Natural killer cell (primary cell): ENCODE measurements at regions not wholly inside any gene's neighbourhood (a gene's known extent, or its start where the extent isn't known, plus 50 kb on each side); places are given as distances from the start of the nearest gene placed in this dataset.

Experiments
- ATAC-seq, 3 donors: fragments of 150-1000 bp in 2 of 3; fragments of 200-7000 bp in 1 of 3; cut with Tn5 transposase; 1 replicate in 1 of 3; 2 replicates in 2 of 3; pipeline ENCODE4 v1.10.0; 2021; ENCODE audit warnings: mild to moderate bottlenecking in 2 of 3, moderate library complexity in 2 of 3
- DNase-seq, 2 donors: peaks; one replicate each; pipeline versions ENCODE4 v3.0.0 to v3.0.0-alpha.2; 2013 to 2021; ENCODE audit warnings: mixed read lengths in 1 of 2
- H3K27ac ChIP-seq: one replicate; pipeline ENCODE4 v1.5.1; 2013; ENCODE audit warnings: mild to moderate bottlenecking, low read length
- H3K27me3 ChIP-seq: one replicate; pipeline ENCODE4 v1.6.1; 2013; ENCODE audit warnings: low read length; ENCODE audit not compliant: control insufficient read depth, insufficient read depth
- H3K36me3 ChIP-seq: one replicate; pipeline ENCODE4 v1.6.1; 2013; ENCODE audit warnings: low read length; ENCODE audit not compliant: control insufficient read depth, insufficient read depth
- H3K4me1 ChIP-seq: one replicate; pipeline ENCODE4 v1.6.1; 2013; ENCODE audit warnings: low read length; ENCODE audit not compliant: control insufficient read depth, insufficient read depth
- H3K4me3 ChIP-seq: one replicate; pipeline ENCODE4 v1.5.1; 2013; ENCODE audit warnings: low read length
- H3K9me3 ChIP-seq: one replicate; pipeline ENCODE4 v1.6.1; 2013; ENCODE audit warnings: low read length; ENCODE audit not compliant: control insufficient read depth, insufficient read depth
- H3K27ac Mint-ChIP-seq, 2 donors: one replicate each; pipeline ENCODE4 v1.8.0; 2022; ENCODE audit warnings: mild to moderate bottlenecking in 2 of 2, mixed read lengths in 2 of 2, moderate library complexity in 1 of 2
- H3K27me3 Mint-ChIP-seq, 2 donors: one replicate each; pipeline ENCODE4 v1.8.0; 2022; ENCODE audit warnings: low read depth in 2 of 2, mixed read lengths in 2 of 2
- H3K36me3 Mint-ChIP-seq: one replicate; pipeline ENCODE4 v1.8.0; 2022; ENCODE audit warnings: mixed read lengths
- H3K4me1 Mint-ChIP-seq, 2 donors: one replicate each; pipeline ENCODE4 v1.8.0; 2022; ENCODE audit warnings: mixed read lengths in 2 of 2
- H3K4me3 Mint-ChIP-seq: one replicate; pipeline ENCODE4 v1.8.0; 2022; ENCODE audit warnings: mild to moderate bottlenecking, moderate library complexity, mixed read lengths
- H3K9me3 Mint-ChIP-seq, 2 donors: one replicate each; pipeline ENCODE4 v1.8.0; 2022; ENCODE audit warnings: mixed read lengths in 2 of 2
- CTCF ChIP-seq: fragments of 200-600 bp; IDR thresholded peaks from one replicate; pipeline ENCODE4 v1.8.0; 2022; ENCODE audit warnings: antibody characterized with exemption
- WGBS: methylation state at CpG from one replicate; pipeline ENCODE4 v1.1.7; 2013; ENCODE audit warnings: missing lambda C conversion rate; ENCODE audit not compliant: insufficient coverage; 5-methylcytosine and 5-hydroxymethylcytosine counted together
- intact Hi-C: fragments of 100-400 bp; cut with micrococcal nuclease; formaldehyde crosslinking; loops from one replicate; pipeline ENCODE4 v1.14.2; 2022

GRCh38 chr4:18533262-18533775 is 511.8 kb upstream of the LCORL start:
- H3K27me3 Mint-ChIP-seq: no peaks in the 10 kb centered on the region
- no peak overlapping the region for H3K27ac ChIP-seq
- H3K4me3 Mint-ChIP-seq: no peak overlapping the region
- DNase-seq: no peak
- H3K36me3 Mint-ChIP-seq: no peaks in the 10 kb centered on the region
- no peak for ATAC-seq
- WGBS: 14% methylated on average over 3 of the region's 3 CpGs
- H3K9me3 ChIP-seq: no peaks in the 10 kb centered on the region
- TF ChIP-seq CTCF: no peak
- no peaks in the 10 kb centered on the region for H3K36me3 ChIP-seq
- no peak overlapping the region for H3K4me3 ChIP-seq
- no peak overlapping the region for H3K27ac Mint-ChIP-seq
- peaks cover 10 to 11% of the 10 kb centered on the region in 2 donors for H3K9me3 Mint-ChIP-seq
- intact Hi-C loops: no loop called here
- H3K4me1 Mint-ChIP-seq: no peaks in the 10 kb centered on the region
- H3K4me1 ChIP-seq: no peaks in the 10 kb centered on the region
- H3K27me3 ChIP-seq: no peaks in the 10 kb centered on the region

- H3K4me3 Mint-ChIP-seq: no peak overlapping the region
- H3K9me3 Mint-ChIP-seq: peaks cover 8 to 11% of the 10 kb centered on the region in 2 donors
- Histone ChIP-seq H3K9me3 (no peaks in the 10 kb centered on the region), H3K36me3 (no peaks in the 10 kb centered on the region), H3K4me3 (no peak overlapping the region), H3K27ac (no peak overlapping the region), H3K27me3 (no peaks in the 10 kb centered on the region), H3K4me1 (no peaks in the 10 kb centered on the region)
- ATAC-seq (no peak), DNase-seq (no peak)
- no peaks in the 10 kb centered on the region for H3K27me3 Mint-ChIP-seq
- TF ChIP-seq CTCF: no peak
- 84% methylated on average over 4 of the region's 4 CpGs for WGBS
- no peaks in the 10 kb centered on the region for H3K4me1 Mint-ChIP-seq
- intact Hi-C loops: no loop called here
- no peaks in the 10 kb centered on the region for H3K36me3 Mint-ChIP-seq
- H3K27ac Mint-ChIP-seq: no peak overlapping the region
These were observed 510.2 kb upstream of the LCORL start for GRCh38 chr4:18531731-18532130.

GRCh38 chr4:18529482-18529881 is 507.9 kb upstream of the LCORL start:
- TF ChIP-seq CTCF: no peak
- ATAC-seq: no peak
- no peak overlapping the region for H3K4me3 ChIP-seq
- no peaks in the 10 kb centered on the region for H3K9me3 ChIP-seq
- Mint-ChIP-seq H3K27me3 (no peaks in the 10 kb centered on the region), H3K4me3 (no peak overlapping the region), H3K4me1 (no peaks in the 10 kb centered on the region), H3K36me3 (no peaks in the 10 kb centered on the region), H3K9me3 (no peaks in the 10 kb centered on the region), H3K27ac (no peak overlapping the region)
- intact Hi-C loops: no loop called here
- no peaks in the 10 kb centered on the region for H3K36me3 ChIP-seq
- H3K27me3 ChIP-seq: no peaks in the 10 kb centered on the region
- no peaks in the 10 kb centered on the region for H3K4me1 ChIP-seq
- no peak overlapping the region for H3K27ac ChIP-seq
- DNase-seq: no peak

- no peaks in the 10 kb centered on the region for H3K36me3 ChIP-seq
- H3K4me3 ChIP-seq: no peak overlapping the region
- WGBS: 86% methylated on average over 4 of the region's 4 CpGs
- H3K9me3 ChIP-seq: no peaks in the 10 kb centered on the region
- no peak for TF ChIP-seq CTCF
- H3K4me1 ChIP-seq: no peaks in the 10 kb centered on the region
- no peak overlapping the region for H3K27ac Mint-ChIP-seq
- no peaks in the 10 kb centered on the region for H3K36me3 Mint-ChIP-seq
- intact Hi-C loops: no loop called here
- peaks cover 0 to 2% of the 10 kb centered on the region in 2 donors for H3K9me3 Mint-ChIP-seq
- H3K27me3 Mint-ChIP-seq: no peaks in the 10 kb centered on the region
- H3K4me3 Mint-ChIP-seq: no peak overlapping the region
- H3K27me3 ChIP-seq: no peaks in the 10 kb centered on the region
- no peaks in the 10 kb centered on the region for H3K4me1 Mint-ChIP-seq
- H3K27ac ChIP-seq: no peak overlapping the region
- ATAC-seq (no peak), DNase-seq (no peak)
These were observed 503.1 kb upstream of the LCORL start for GRCh38 chr4:18524667-18525066.
